ENCODE measurements at regions not wholly inside any gene's neighbourhood (a gene's known extent, or its start where the extent isn't known, plus 50 kb on each side); places are given as distances from the start of the nearest gene placed in this dataset.

DNA sequence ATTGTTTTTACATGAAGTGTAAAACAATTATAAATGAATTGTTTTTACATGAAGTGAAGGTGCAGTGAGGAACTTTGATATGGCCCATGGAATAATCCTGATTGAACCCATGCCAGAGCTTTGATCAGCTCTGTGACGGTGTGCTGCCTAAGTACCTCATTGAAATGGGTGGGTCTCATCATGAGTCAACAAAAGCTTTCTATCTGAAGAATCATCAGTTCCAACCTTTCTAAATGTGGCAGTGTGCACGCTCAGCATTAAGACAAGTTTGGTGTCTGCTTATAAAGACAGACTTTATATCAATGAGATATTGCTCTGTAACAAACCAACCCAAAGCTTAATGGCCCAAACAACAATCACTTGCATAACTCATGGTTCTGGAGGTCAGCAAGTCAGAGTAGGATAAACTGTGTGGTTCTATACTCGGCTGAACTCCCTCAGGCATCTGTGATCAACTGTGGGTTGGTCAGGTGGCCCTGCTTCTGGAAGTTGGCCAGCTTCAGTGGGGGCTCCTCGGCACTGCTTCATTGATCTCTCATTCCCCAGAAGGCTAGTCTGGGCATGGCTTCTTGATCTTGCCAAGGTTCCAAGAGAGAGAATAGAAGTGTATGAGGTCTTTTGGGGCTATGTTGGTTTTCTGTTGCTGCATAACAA lies 258.0 kb downstream of the LTN1 start:
- Histone ChIP-seq H4K20me1 (ENCODE audit: low read depth, low read length) (no peaks in the 10 kb centered on the region), H3K9me2 (replicated peaks; ENCODE audit: insufficient read depth, low read length) (no peaks in the 10 kb centered on the region), H3K4me2 (ENCODE audit: low read depth, low read length, poor library complexity, severe bottlenecking) (no peak overlapping the region), H3K79me2 (ENCODE audit: insufficient read depth, low read length) (no peaks in the 10 kb centered on the region), H3K27me3 (ENCODE audit: low read length) (no peaks in the 10 kb centered on the region), H3K4me3 (ENCODE audit: insufficient read depth, low read length, poor library complexity, severe bottlenecking) (no peak overlapping the region), H2AFZ (ENCODE audit: low read depth, low read length, severe bottlenecking) (no peak overlapping the region), H3F3A (ENCODE audit: insufficient read depth) (no peaks in the 10 kb centered on the region), H3K36me3 (ENCODE audit: low read length) (no peaks in the 10 kb centered on the region), H3K9me3 (ENCODE audit: insufficient read depth, low read length) (no peaks in the 10 kb centered on the region), H3K9ac (ENCODE audit: low read length) (no peak overlapping the region), H3K27ac (ENCODE audit: low read depth, low read length) (no peak overlapping the region)
- no peak for TF ChIP-seq EZH2phosphoT487 (conservative IDR thresholded peaks at IDR 0.05; ENCODE audit: low read length)
- TF ChIP-seq, protein P1, sequence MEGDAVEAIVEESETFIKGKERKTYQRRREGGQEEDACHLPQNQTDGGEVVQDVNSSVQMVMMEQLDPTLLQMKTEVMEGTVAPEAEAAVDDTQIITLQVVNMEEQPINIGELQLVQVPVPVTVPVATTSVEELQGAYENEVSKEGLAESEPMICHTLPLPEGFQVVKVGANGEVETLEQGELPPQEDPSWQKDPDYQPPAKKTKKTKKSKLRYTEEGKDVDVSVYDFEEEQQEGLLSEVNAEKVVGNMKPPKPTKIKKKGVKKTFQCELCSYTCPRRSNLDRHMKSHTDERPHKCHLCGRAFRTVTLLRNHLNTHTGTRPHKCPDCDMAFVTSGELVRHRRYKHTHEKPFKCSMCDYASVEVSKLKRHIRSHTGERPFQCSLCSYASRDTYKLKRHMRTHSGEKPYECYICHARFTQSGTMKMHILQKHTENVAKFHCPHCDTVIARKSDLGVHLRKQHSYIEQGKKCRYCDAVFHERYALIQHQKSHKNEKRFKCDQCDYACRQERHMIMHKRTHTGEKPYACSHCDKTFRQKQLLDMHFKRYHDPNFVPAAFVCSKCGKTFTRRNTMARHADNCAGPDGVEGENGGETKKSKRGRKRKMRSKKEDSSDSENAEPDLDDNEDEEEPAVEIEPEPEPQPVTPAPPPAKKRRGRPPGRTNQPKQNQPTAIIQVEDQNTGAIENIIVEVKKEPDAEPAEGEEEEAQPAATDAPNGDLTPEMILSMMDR (IDR thresholded peaks at IDR 0.05; ENCODE audit: insufficient read depth, low read length, poor library complexity, severe bottlenecking) = no peak

DNA sequence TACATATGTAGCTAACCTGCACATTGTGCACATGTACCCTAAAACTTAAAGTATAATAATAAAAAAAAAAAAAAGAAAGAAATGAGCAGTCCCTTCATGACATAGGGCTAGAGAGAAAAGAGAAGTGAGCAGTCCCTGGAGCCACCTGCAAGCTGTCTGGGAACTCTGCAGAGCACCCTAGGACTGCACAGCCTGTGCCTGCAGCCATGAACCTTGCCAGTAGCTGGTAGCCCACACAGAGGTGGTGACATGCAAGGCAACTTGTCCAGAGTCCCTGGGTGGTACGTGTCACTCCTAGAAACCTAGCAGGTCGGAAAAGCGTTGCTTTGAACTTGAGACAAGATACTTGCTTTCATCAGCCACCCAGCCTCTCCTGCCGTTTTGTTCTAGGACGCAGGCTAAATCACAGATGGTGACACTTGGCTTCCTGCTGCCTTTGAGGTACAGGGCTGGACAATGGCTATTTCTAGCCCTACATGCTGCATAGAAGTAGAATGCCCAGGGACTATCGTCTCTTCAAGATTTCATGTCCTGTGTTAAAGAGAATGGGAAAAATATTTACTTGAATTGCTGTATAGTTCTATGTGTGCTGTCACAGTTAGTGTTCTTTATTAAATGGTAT lies 260.9 kb downstream of the LTN1 start:
- TF ChIP-seq EZH2phosphoT487 (conservative IDR thresholded peaks at IDR 0.05; ENCODE audit: low read length) = no peak
- TF ChIP-seq, protein P1 (IDR thresholded peaks at IDR 0.05; ENCODE audit: insufficient read depth, low read length, poor library complexity, severe bottlenecking) = no peak
- Histone ChIP-seq H4K20me1 (ENCODE audit: low read depth, low read length) (no peaks in the 10 kb centered on the region), H3K27me3 (ENCODE audit: low read length) (no peaks in the 10 kb centered on the region), H3F3A (ENCODE audit: insufficient read depth) (no peaks in the 10 kb centered on the region), H3K36me3 (ENCODE audit: low read length) (no peaks in the 10 kb centered on the region), H3K79me2 (ENCODE audit: insufficient read depth, low read length) (no peaks in the 10 kb centered on the region), H3K4me2 (ENCODE audit: low read depth, low read length, poor library complexity, severe bottlenecking) (no peak overlapping the region), H3K9me3 (ENCODE audit: insufficient read depth, low read length) (no peaks in the 10 kb centered on the region), H3K27ac (ENCODE audit: low read depth, low read length) (no peak overlapping the region), H3K4me3 (ENCODE audit: insufficient read depth, low read length, poor library complexity, severe bottlenecking) (no peak overlapping the region), H3K9me2 (replicated peaks; ENCODE audit: insufficient read depth, low read length) (no peaks in the 10 kb centered on the region), H2AFZ (ENCODE audit: low read depth, low read length, severe bottlenecking) (no peak overlapping the region), H3K9ac (ENCODE audit: low read length) (no peak overlapping the region)

DNA sequence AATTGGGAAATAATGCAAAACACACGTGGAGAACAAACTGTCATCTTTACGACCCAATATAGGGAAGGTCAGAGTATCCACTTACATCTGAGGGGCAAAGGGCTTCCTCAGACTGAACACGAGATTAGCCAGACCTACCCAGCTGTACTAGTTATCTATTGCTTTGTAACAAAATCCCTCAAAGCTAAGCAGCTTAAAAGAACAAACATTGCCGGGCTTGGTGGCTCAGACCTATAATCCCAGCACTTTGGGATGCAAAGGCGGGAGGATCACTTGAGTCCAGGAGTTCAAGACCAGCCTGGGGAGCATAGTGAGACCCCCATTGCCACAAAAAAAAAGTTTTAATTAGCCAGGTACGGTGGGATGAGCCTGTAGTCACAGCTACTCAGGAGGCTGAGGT lies 262.8 kb downstream of the LTN1 start:
- no peak overlapping the region for H3K4me2 ChIP-seq (ENCODE audit: low read depth, low read length, poor library complexity, severe bottlenecking)
- H3K36me3 ChIP-seq (ENCODE audit: low read length) = no peaks in the 10 kb centered on the region
- no peak overlapping the region for H2AFZ ChIP-seq (ENCODE audit: low read depth, low read length, severe bottlenecking)
- H4K20me1 ChIP-seq (ENCODE audit: low read depth, low read length) = no peaks in the 10 kb centered on the region
- no peaks in the 10 kb centered on the region for H3K9me3 ChIP-seq (ENCODE audit: insufficient read depth, low read length)
- no peaks in the 10 kb centered on the region for H3F3A ChIP-seq (ENCODE audit: insufficient read depth)
- H3K27ac ChIP-seq (ENCODE audit: low read depth, low read length) = no peak overlapping the region
- TF ChIP-seq, protein P1 (IDR thresholded peaks at IDR 0.05; ENCODE audit: insufficient read depth, low read length, poor library complexity, severe bottlenecking) = no peak
- no peak for TF ChIP-seq EZH2phosphoT487 (conservative IDR thresholded peaks at IDR 0.05; ENCODE audit: low read length)
- H3K4me3 ChIP-seq (ENCODE audit: insufficient read depth, low read length, poor library complexity, severe bottlenecking) = no peak overlapping the region
- no peaks in the 10 kb centered on the region for H3K9me2 ChIP-seq (replicated peaks; ENCODE audit: insufficient read depth, low read length)
- H3K79me2 ChIP-seq (ENCODE audit: insufficient read depth, low read length) = no peaks in the 10 kb centered on the region
- H3K27me3 ChIP-seq (ENCODE audit: low read length) = no peaks in the 10 kb centered on the region
- no peak overlapping the region for H3K9ac ChIP-seq (ENCODE audit: low read length)
